ENCODE measurements at regions not wholly inside any gene's neighbourhood (a gene's known extent, or its start where the extent isn't known, plus 50 kb on each side); places are given as distances from the start of the nearest gene placed in this dataset.

DNA sequence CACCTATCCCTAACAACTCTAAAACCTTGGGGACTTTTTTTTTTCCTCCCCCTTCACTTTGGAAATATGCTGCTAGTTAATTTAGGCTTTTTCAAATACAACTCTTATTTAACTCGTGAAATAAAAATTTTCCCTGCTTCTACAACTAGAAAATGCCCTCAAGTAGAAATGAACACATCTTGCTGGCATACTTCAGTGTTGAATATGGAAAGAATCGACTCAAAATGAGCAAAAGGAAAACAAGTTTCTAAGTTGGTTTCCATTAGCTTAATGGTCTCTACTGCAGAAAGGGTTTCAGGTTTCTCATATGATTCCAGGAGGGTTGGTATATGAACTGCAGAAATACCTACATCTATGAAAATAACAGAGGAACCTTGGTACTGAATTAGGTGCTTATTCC lies 118.3 kb upstream of the TMTC1 start:
- no peak for TF ChIP-seq POLR2AphosphoS5 (IDR thresholded peaks at IDR 0.05; ENCODE audit: low read depth, low read length)
- TF ChIP-seq POLR2A (IDR thresholded peaks at IDR 0.05; ENCODE audit: low read depth, low read length), result no peak
- TF ChIP-seq TAF1 (IDR thresholded peaks at IDR 0.05; ENCODE audit: low read depth, low read length), result no peak
- no peak for TF ChIP-seq SPI1 (IDR thresholded peaks at IDR 0.05; ENCODE audit: low read depth, low read length)

All from GM12891 (cell line).